ENCODE measurements at regions not wholly inside any gene's neighbourhood (a gene's known extent, or its start where the extent isn't known, plus 50 kb on each side); places are given as distances from the start of the nearest gene placed in this dataset.

- DNase-seq = no peak
These were observed 278.3 kb downstream of the EIPR1 start for GRCh38 chr2:3099145-3099859.

GRCh38 chr2:3098231-3098630 is 279.4 kb downstream of the EIPR1 start:
- no peak for DNase-seq

GRCh38 chr2:3097804-3098203 is 279.8 kb downstream of the EIPR1 start:
- DNase-seq = no peak

- DNase-seq = no peak
These were observed 282.3 kb downstream of the EIPR1 start for GRCh38 chr2:3094999-3095958.

GRCh38 chr2:3094318-3094717 is 283.3 kb downstream of the EIPR1 start:
- DNase-seq = no peak

GRCh38 chr2:3091696-3092095 is 285.9 kb downstream of the EIPR1 start:
- no peak for DNase-seq

GRCh38 chr2:3082705-3083104 is 294.9 kb downstream of the EIPR1 start:
- DNase-seq = no peak

- no peak for DNase-seq
These were observed 297.4 kb downstream of the EIPR1 start for GRCh38 chr2:3079959-3080948.

GRCh38 chr2:3079466-3079865 is 298.2 kb downstream of the EIPR1 start:
- no peak for DNase-seq

GRCh38 chr2:3078684-3079083 is 298.9 kb downstream of the EIPR1 start:
- no peak for DNase-seq

GRCh38 chr2:3076848-3077642 is 300.6 kb downstream of the EIPR1 start:
- no peak for DNase-seq

- DNase-seq = no peak
These were observed 301.7 kb downstream of the EIPR1 start for GRCh38 chr2:3075991-3076340.

- no peak for DNase-seq
These were observed 302.2 kb downstream of the EIPR1 start for GRCh38 chr2:3075316-3075990.

GRCh38 chr2:3073704-3074103 is 303.9 kb downstream of the EIPR1 start:
- DNase-seq = no peak

GRCh38 chr2:3073041-3073595 is 304.5 kb downstream of the EIPR1 start:
- no peak for DNase-seq

- no peak for DNase-seq
These were observed 305.8 kb downstream of the EIPR1 start for GRCh38 chr2:3071685-3072263.

- no peak for DNase-seq
These were observed 310.8 kb downstream of the EIPR1 start for GRCh38 chr2:3066831-3067230.

- DNase-seq = no peak
These were observed 311.7 kb downstream of the EIPR1 start for GRCh38 chr2:3065928-3066327.

- no peak for DNase-seq
These were observed 314.9 kb downstream of the EIPR1 start for GRCh38 chr2:3062476-3063260.

- no peak for DNase-seq
These were observed 317.6 kb downstream of the EIPR1 start for GRCh38 chr2:3060049-3060448.
